ENCODE measurements at regions not wholly inside any gene's neighbourhood (a gene's known extent, or its start where the extent isn't known, plus 50 kb on each side); places are given as distances from the start of the nearest gene placed in this dataset.

GRCh38 chr3:137525471-137525870 lies 238.6 kb upstream of the SOX14 start:
- Histone ChIP-seq H3K4me3 (no peak overlapping the region), H3K4me1 (ENCODE audit: low read depth) (no peaks in the 10 kb centered on the region), H3K36me3 (no peaks in the 10 kb centered on the region), H3K27me3 (no peaks in the 10 kb centered on the region), H3K27ac (no peak overlapping the region), H3K9me3 (ENCODE audit: low read depth) (no peaks in the 10 kb centered on the region)
- DNase-seq (ENCODE audit: low read depth in 1 of 2, low spot score in 1 of 2) = peak in 1 of 2 donors; percentile 30
- no peak for TF ChIP-seq CTCF (IDR thresholded peaks at IDR 0.05; ENCODE audit: low read depth, low read length)

GRCh38 chr3:137542049-137542448 lies 222.1 kb upstream of the SOX14 start:
- Histone ChIP-seq H3K9me3 (ENCODE audit: low read depth) (no peaks in the 10 kb centered on the region), H3K4me1 (ENCODE audit: low read depth) (no peaks in the 10 kb centered on the region), H3K4me3 (no peak overlapping the region), H3K36me3 (no peaks in the 10 kb centered on the region), H3K27ac (no peak overlapping the region), H3K27me3 (no peaks in the 10 kb centered on the region)
- no peak for TF ChIP-seq CTCF (IDR thresholded peaks at IDR 0.05; ENCODE audit: low read depth, low read length)
- no peak for DNase-seq (ENCODE audit: low read depth in 1 of 2, low spot score in 1 of 2)

DNA sequence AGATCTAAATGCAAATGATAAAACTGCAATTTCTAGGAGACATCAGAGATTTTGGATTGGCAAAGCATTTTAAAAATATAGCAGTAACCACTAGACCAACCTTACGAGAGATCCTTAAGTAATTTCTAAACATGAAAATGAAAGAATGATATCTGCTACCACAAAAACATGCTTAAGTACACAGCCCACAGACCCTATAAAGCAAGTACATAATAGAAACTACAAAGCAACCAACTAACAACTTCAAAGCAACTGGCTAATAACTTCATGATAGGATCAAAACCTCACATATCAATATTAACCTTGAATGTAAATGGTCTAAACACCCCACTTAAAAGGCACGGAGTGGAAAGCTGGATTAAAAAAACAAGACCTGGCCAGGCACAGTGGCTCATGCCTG lies 209.9 kb upstream of the SOX14 start:
- H3K9me3 ChIP-seq (ENCODE audit: low read depth) = no peaks in the 10 kb centered on the region
- H3K27me3 ChIP-seq = no peaks in the 10 kb centered on the region
- no peak for DNase-seq (ENCODE audit: low read depth in 1 of 2, low spot score in 1 of 2)
- H3K4me1 ChIP-seq (ENCODE audit: low read depth) = no peaks in the 10 kb centered on the region
- H3K27ac ChIP-seq = no peak overlapping the region
- H3K4me3 ChIP-seq = no peak overlapping the region
- no peak for TF ChIP-seq CTCF (IDR thresholded peaks at IDR 0.05; ENCODE audit: low read depth, low read length)
- H3K36me3 ChIP-seq = no peaks in the 10 kb centered on the region

DNA sequence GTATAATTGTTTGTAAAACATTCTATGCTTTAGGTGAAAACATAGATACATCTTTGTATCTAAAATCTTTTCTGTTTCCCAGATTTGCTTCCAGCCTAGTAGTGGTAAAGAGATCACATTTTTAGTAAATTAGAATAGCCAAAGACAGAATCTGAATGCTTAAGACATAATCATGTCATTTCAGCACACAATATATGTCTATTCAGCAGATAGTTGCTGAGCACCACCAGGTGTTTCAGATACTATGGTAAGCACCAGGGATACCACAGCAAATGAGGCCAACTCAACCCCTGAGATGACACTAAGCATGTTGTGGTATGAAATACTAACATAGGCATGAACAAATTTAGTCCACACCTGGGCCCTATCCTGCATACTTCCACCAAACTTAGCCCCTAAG lies 195.2 kb upstream of the SOX14 start:
- Histone ChIP-seq H3K27me3 (no peaks in the 10 kb centered on the region), H3K27ac (no peak overlapping the region), H3K36me3 (no peaks in the 10 kb centered on the region), H3K4me1 (ENCODE audit: low read depth) (no peaks in the 10 kb centered on the region), H3K4me3 (no peak overlapping the region), H3K9me3 (ENCODE audit: low read depth) (no peaks in the 10 kb centered on the region)
- TF ChIP-seq CTCF (IDR thresholded peaks at IDR 0.05; ENCODE audit: low read depth, low read length) = no peak
- DNase-seq (ENCODE audit: low read depth in 1 of 2, low spot score in 1 of 2) = no peak

DNA sequence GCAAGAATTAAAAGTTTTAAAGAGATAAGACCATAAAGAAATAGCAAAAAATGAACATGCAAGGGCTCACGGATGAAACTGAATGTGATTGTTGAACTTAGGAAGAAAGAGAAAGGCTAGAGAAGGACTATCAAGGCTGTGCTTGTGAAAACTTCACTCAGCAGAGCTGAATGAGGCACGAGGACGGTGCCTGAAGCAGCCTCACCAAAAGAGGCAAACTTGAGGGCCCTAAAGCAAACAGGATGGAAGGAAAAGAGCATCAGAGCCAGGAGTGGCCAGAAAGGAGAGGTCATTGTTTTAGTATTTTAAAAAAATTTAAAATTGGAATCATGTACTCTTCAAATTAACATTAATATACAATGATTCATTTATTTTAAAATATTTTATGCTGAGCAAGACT lies 191.2 kb upstream of the SOX14 start:
- no peaks in the 10 kb centered on the region for H3K36me3 ChIP-seq
- no peaks in the 10 kb centered on the region for H3K9me3 ChIP-seq (ENCODE audit: low read depth)
- no peak for TF ChIP-seq CTCF (IDR thresholded peaks at IDR 0.05; ENCODE audit: low read depth, low read length)
- H3K4me1 ChIP-seq (ENCODE audit: low read depth) = no peaks in the 10 kb centered on the region
- H3K4me3 ChIP-seq = no peak overlapping the region
- DNase-seq (ENCODE audit: low read depth in 1 of 2, low spot score in 1 of 2) = no peak
- no peak overlapping the region for H3K27ac ChIP-seq
- H3K27me3 ChIP-seq = no peaks in the 10 kb centered on the region

GRCh38 chr3:137582484-137582883 lies 181.6 kb upstream of the SOX14 start:
- no peak for DNase-seq (ENCODE audit: low read depth in 1 of 2, low spot score in 1 of 2)
- H3K4me1 ChIP-seq (ENCODE audit: low read depth) = no peaks in the 10 kb centered on the region
- no peak overlapping the region for H3K4me3 ChIP-seq
- H3K36me3 ChIP-seq = no peaks in the 10 kb centered on the region
- H3K27ac ChIP-seq = no peak overlapping the region
- no peak for TF ChIP-seq CTCF (IDR thresholded peaks at IDR 0.05; ENCODE audit: low read depth, low read length)
- H3K27me3 ChIP-seq = no peaks in the 10 kb centered on the region
- no peaks in the 10 kb centered on the region for H3K9me3 ChIP-seq (ENCODE audit: low read depth)
